ENCODE measurements at regions not wholly inside any gene's neighbourhood (a gene's known extent, or its start where the extent isn't known, plus 50 kb on each side); places are given as distances from the start of the nearest gene placed in this dataset.

- TF ChIP-seq, protein P1, sequence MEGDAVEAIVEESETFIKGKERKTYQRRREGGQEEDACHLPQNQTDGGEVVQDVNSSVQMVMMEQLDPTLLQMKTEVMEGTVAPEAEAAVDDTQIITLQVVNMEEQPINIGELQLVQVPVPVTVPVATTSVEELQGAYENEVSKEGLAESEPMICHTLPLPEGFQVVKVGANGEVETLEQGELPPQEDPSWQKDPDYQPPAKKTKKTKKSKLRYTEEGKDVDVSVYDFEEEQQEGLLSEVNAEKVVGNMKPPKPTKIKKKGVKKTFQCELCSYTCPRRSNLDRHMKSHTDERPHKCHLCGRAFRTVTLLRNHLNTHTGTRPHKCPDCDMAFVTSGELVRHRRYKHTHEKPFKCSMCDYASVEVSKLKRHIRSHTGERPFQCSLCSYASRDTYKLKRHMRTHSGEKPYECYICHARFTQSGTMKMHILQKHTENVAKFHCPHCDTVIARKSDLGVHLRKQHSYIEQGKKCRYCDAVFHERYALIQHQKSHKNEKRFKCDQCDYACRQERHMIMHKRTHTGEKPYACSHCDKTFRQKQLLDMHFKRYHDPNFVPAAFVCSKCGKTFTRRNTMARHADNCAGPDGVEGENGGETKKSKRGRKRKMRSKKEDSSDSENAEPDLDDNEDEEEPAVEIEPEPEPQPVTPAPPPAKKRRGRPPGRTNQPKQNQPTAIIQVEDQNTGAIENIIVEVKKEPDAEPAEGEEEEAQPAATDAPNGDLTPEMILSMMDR (conservative IDR thresholded peaks at IDR 0.05; ENCODE audit: low read length), result no peak
- no peak for TF ChIP-seq EZH2phosphoT487 (IDR thresholded peaks at IDR 0.05; ENCODE audit: borderline replicate concordance, low read depth, low read length)
Observed at GRCh38 chr4:110962616-110963015, 339.7 kb upstream of the PITX2 start.

Measured in OCI-LY7 (cell line).